Peyer's patch (tissue), 4 donors: ENCODE measurements at regions not wholly inside any gene's neighbourhood (a gene's known extent, or its start where the extent isn't known, plus 50 kb on each side); places are given as distances from the start of the nearest gene placed in this dataset.

ENCODE experiments used
- CTCF ChIP-seq, 6 experiments: fragments of 450-650 bp in 4 of 6; fragments of 200-600 bp in 2 of 6; sonication (generic) in 1 of 6; IDR thresholded peaks; one replicate each; pipeline ENCODE4 v1.5.1; 2017 to 2019; ENCODE audit warnings: antibody characterized with exemption in 6 of 6, mild to moderate bottlenecking in 3 of 6, moderate library complexity in 1 of 6
- POLR2A ChIP-seq, 2 donors: fragments of 450-650 bp; IDR thresholded peaks; one replicate each; pipeline ENCODE4 v1.5.1; 2017; ENCODE audit warnings: antibody characterized with exemption in 2 of 2, mild to moderate bottlenecking in 2 of 2, moderate library complexity in 2 of 2

- TF ChIP-seq CTCF (IDR thresholded peaks at IDR 0.05): no peak
- peak; percentile 9 for TF ChIP-seq POLR2A (IDR thresholded peaks at IDR 0.05)
Observed at GRCh38 chr9:89993678-89994630, 389.1 kb downstream of the GADD45G start.
